ENCODE measurements at regions not wholly inside any gene's neighbourhood (a gene's known extent, or its start where the extent isn't known, plus 50 kb on each side); places are given as distances from the start of the nearest gene placed in this dataset.

DNA sequence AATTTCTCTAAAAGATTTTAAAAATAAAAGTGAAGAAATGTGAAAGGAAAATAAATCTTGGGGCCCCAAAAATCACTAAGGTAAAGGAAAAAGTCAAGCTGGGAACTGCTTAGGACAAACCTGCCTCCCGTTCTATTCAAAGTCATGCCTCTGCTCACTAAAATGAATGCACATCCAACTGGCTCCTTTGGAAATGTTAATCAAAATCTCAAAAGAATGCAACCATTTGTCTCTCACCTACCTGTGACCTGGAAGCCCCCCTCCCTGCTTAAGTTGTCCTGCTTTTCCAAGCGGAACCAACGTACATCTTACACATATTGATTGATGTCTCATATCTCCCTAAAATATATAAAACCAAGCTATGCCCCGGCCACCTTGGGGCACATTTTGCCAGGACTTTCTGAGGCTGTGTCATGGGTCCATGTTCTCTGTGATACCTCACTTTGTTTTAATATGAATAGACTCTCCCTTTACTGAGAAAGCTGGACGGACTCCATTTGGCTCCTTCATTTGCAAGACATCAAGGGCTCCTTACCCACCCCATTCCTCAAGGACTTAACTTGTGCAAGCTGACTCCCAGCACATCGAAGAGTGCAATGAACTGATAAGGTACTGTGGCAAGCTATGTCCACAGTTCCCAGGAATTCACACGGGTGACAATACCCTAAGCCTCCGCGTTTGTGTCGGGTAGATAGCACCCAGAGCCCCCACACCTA, 164.3 kb downstream of the SMC2 start:
- no peak for DNase-seq (ENCODE audit: low read depth)
- TF ChIP-seq CTCF (conservative IDR thresholded peaks at IDR 0.05; ENCODE audit: low read depth, low read length), result no peak
- H3K4me3 ChIP-seq (ENCODE audit: low read depth, low read length), result no peak overlapping the region

- DNase-seq (ENCODE audit: low read depth), result no peak
- TF ChIP-seq CTCF (conservative IDR thresholded peaks at IDR 0.05; ENCODE audit: low read depth, low read length), result no peak
- no peak overlapping the region for H3K4me3 ChIP-seq (ENCODE audit: low read depth, low read length)
Observed at GRCh38 chr9:104260004-104260403, 165.9 kb downstream of the SMC2 start.

- no peak for DNase-seq (ENCODE audit: low read depth)
- TF ChIP-seq CTCF (conservative IDR thresholded peaks at IDR 0.05; ENCODE audit: low read depth, low read length), result no peak
- no peak overlapping the region for H3K4me3 ChIP-seq (ENCODE audit: low read depth, low read length)
Observed at GRCh38 chr9:104263942-104264341, 169.8 kb downstream of the SMC2 start.

- TF ChIP-seq CTCF (conservative IDR thresholded peaks at IDR 0.05; ENCODE audit: low read depth, low read length), result no peak
Observed at GRCh38 chr9:104264431-104264830, 170.3 kb downstream of the SMC2 start.

GRCh38 chr9:104269374-104269773, 175.3 kb downstream of the SMC2 start:
- H3K4me3 ChIP-seq (ENCODE audit: low read depth, low read length), result no peak overlapping the region
- no peak for DNase-seq (ENCODE audit: low read depth)
- TF ChIP-seq CTCF (conservative IDR thresholded peaks at IDR 0.05; ENCODE audit: low read depth, low read length), result no peak

More at GRCh38 chr9:104264431-104264830, 170.3 kb downstream of the SMC2 start:
- no peak overlapping the region for H3K4me3 ChIP-seq (ENCODE audit: low read depth, low read length)
- DNase-seq (ENCODE audit: low read depth), result no peak

- no peak for TF ChIP-seq CTCF (conservative IDR thresholded peaks at IDR 0.05; ENCODE audit: low read depth, low read length)
- peak; percentile 19 for DNase-seq (ENCODE audit: low read depth)
- no peak overlapping the region for H3K4me3 ChIP-seq (ENCODE audit: low read depth, low read length)
Observed at GRCh38 chr9:104269996-104270963, 176.2 kb downstream of the SMC2 start.
